Stimulated activated CD8-positive, alpha-beta memory T cell treated with anti-CD3 and anti-CD28 coated beads, Interleukin-15, amount 100 ng/mL, for 48 hours (primary cell): ENCODE measurements at regions not wholly inside any gene's neighbourhood (a gene's known extent, or its start where the extent isn't known, plus 50 kb on each side); places are given as distances from the start of the nearest gene placed in this dataset.

Source experiments
- DNase-seq, 2 donors: peaks; one replicate each; pipeline ENCODE4 v3.0.0-alpha.2; 2020; ENCODE audit warnings: low read depth in 2 of 2

DNA sequence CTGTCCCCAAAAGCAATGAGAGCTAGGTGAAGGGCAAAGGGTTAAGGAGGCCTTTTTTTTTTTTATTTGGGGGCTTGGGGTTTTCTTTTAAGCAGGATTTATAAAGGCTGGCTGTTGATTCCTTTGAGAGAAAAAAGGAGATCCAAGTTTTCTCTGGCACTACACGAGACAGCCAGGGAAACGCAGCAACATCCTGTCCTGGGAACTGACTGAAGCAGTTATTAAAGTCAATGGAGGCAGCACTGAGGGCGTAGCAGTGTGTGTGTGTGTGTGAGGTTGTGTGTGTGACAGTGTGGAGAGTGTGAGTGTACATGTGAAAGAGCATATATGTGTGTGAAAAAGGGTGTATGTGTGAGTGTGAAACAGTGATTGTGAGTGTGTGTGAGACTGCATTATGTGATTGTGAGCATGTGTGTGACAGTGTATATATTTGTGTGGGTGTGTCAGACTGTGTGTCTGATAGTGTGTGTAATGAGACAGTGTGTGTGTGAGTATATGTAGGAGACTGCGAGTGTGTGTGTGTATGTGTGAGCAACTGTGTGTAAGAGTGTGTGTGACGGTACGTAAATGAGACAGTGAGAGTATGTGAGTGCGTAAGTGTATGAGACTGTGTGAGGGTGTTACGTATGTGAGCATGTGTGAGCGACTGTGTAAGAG, 65.9 kb upstream of the TIAM1 start:
- DNase-seq = no peak

DNA sequence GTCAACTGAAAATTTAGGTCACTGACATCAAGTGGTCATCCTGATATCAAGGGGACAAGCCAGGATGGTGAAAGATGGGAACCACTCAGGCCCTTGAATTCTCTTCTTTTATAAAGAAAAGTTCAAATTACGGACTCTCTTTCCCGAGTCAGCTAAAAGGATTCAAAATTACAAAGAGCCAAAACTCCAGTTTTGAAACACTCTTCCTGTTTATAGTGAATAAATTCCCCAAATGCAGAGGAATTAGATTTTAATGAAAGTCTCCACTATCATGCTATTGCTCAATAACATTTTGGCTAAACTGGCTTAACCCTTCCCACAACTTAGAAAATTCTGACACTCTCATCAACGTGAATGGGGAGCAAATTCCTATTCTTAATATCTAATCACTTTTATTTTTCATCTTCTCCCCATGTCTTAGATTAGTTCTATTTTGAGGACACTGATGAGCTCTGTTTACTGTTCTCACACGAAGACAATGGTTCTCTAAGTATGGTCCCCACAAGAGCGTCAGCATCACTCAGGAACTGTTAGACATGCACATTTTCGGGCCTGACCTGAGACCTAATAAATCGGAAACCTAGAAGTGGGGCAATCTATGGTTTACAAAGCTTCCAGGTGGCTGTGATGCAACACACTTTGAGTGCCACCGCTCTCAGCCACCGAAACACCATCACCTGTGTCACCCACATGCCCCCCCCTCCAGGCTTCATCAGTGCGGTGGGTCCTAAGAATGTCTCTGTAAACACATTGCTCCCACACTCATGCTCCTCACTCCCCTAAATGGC, 64.4 kb upstream of the TIAM1 start:
- no peak for DNase-seq

DNA sequence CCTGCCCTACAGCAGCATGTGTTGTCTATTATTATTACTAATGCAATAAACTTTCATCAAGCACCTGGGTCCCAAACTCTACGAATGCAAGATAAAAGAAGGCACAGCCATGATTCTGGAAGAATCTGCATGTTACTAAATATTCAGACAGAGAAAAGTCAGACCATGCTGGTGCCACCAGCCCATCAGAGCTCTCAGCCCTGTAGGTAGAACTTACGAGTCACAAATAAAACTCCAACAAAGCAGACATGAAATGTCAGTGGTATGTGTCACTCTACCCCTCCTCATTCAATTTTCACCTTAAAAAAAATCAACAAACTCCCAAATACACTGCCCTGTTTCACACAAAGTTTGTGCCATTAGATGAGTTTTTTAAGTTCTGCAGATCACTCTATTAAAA, 62.4 kb upstream of the TIAM1 start:
- DNase-seq = no peak

DNA sequence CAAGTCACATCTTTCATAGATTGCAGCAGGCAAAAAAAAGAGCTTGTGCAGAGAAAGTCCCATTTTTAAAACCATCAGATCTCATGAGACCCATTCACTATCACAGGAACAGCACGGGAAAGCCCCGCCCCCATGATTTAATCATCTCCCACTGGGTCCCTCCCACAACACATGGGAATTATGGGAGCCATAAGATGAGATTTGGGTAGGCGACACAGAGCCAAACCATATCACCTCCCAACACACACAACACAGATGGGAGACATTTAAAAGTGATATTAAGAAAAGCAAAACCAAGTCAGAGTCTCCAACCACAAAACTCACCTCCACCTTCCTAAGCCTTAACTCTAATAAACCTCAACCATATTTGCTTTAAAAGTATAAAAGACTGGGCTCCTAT, 61.5 kb upstream of the TIAM1 start:
- no peak for DNase-seq

DNA sequence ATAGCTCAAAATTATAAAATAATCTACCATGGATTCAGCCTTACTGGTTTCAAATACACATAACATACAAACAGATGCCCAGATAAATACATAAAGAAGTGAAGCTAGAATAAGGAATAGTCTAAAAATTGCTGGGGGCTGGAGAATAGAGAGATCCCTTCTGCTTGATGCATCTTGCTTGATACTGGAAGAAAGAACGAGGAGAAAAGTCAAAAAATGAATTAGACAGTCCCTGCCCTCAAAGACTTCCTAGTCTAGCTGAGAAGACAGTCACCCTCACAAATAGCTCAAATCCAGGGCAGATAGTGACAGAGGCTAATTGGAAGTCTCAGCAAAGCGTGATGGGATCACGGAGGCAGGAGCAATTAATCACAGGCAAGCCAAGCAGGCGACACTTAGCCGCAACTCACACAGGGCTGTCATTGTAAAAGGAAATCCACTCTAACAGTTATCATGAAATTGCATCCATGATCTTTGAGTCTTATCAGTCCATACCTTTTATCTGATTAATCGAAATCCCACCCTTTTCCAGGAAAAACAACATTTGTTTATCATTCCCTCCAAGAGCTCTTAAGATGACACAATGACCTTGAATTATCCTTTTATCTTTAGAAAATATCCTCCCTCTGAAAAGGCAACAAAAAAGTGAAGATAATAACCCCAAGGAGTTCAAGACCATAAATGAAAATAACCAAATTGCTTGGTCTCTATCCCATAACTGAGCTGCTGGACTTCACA, 59.7 kb upstream of the TIAM1 start:
- DNase-seq = no peak

DNA sequence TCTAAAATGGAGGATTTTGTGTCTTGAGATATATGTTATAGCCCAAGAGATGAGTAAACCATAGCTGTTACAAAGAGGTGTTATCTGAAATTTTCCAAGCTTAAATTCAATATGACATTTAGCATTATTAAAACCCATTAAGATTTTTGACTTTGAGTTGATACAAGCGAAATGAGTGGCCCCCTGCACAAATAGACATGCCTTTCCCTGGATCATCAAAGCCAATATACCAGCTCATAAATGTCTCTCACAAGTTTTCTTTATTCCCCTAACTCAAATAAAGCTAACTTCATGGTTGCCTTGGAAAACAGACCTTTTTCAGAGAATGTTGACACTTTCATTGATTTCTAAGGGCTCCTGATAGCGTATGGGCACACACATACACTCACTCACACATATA, 55.5 kb upstream of the TIAM1 start:
- DNase-seq = no peak

DNA sequence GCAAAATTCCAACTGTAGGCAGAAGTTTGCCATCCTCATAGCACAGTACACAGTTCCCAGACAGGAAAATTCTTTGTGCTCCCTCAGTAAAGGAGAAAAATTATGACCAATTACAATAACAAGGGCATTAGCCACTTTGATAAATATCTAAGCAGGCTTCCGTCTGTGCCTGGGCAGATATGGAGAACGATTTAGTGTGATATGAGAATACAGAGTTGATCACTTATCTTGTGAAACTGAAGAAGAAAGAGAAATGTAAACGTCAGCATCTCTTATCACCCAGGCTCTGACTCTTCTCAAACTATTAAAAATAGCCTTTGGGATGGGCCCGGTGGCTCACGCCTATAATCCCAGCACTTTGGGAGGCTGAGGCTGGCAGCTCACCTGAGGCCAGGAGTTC, 54.5 kb upstream of the TIAM1 start:
- DNase-seq = no peak

DNA sequence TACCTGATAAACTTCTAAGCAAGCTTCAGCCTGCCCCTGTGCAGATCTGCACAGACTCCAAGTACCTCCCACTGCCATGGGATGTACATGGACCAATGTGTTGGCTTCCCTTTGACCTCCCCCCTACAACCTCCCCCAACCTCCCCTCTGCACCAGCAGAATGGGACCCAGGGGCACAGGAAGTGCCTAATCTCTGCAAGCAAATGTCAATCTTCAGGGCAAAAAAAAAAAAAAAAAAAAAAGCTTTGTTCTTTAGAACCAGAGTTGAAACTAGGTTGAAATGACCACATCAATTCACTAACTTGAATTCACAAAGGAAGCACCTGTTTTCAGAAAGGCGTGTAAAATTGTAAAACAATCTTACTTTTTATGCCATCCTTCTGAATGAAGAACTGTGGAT, 53.9 kb upstream of the TIAM1 start:
- no peak for DNase-seq

DNA sequence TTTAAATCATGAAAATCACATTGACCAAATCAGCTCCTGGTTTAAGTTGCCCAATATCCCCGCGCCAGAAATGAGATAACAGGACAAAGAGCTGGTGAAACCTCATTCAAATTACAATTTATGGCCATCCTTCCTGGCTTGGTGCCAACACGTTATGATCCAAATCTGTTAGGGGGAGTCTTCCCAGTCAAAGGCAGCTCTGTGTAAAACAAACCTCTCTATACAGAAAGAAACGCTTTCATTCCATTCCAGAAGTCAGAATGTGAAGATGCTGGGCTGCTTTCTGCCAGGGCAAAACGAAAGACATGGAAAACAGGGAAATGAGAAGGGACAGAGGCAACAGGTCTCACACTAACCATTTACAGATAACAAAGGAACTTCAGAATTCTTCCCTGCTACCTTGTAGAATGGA, 53.5 kb upstream of the TIAM1 start:
- DNase-seq = no peak

DNA sequence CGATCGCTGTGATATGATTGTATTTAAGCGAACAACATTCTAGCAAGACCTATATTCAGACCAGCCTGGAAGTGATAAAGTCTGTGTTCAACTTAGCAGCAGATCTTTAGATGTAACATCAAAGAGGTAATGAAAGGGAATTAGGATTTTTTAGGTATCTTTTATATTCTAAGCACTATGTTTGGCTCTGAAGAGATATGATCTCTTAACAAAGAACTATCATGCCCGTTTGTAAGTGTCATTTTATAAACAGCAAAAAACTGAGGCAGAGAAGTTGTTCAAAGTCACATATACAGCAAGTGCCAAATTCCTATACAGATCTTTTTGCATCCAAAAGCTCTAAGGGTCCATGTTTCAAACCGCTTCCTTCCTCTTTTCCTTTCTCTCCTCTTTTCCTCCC, 53.0 kb upstream of the TIAM1 start:
- DNase-seq = no peak

DNA sequence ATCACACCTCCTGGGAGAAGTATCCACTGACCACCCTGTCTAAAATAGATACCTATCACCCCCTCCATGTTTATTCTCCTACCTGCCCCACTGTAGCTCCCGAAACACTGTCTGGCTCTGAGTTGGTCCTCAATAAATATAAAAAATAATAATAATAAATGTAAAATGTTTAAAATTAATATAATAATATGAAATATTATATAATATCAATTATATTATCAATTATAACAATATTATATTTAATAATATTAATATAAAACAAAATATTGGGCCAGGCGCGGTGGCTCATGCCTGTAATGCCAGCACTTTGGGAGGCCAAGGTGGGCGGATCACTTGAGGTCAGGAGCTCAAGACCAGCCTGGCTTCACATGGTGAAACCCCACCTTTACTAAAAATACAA, 52.3 kb upstream of the TIAM1 start:
- DNase-seq = no peak

DNA sequence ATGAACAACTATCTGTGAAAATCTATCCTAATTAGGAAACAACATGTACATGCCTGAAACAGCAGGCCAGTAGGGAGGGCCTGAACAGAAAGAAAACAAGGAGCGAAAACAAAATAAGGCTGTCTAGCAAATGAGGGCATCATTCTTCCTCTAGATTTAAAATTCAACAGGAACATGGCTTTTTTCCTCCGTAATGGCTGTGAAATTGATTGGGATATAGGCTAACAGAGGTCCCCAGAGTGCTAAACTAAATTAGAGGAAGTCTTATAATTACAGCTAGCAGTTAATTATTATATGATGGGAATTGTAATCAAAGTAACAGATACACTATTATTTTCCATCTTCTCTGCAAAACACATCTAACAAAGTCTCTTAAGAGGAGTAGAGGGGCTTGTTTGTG, 51.7 kb upstream of the TIAM1 start:
- no peak for DNase-seq

DNA sequence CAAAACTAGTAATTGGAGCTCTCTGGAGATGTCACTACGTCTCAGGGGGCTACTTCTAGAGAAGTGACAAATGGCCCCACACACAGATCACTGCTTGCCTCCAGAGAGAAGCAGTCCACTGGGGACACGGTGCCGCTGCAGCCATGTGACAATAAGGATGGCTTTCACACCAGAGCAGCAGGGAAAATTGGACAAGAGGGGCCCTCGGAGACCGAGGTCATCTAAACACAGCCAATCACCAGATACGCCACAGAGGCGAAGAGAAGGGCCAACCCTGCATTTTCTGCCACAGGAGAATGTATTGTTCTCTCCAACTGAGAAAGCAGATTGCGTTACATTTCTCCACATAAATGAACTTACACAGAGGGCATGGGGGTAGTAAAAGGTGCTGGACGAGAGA, 51.2 kb upstream of the TIAM1 start:
- no peak for DNase-seq

DNA sequence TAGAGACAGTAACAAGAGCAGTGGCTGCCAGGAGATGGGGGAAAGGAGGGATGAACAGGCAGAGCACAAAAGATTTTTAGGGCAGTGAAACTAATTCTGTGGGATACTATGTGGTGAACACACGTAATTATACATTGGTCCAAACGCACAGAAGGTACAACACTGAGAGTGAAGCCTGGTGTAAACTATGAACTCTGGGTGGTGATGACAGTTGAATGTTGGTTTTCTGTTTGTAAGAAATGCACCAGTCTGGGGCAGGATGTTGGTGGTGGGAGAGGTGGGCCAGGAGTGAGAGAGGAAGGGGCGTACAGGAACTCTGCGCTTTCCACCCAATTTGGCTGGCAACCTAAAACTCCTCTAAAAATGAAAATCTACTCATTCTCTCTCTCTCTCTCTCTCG, 50.2 kb upstream of the TIAM1 start:
- no peak for DNase-seq
